PC-9 (cell line): ENCODE measurements at regions not wholly inside any gene's neighbourhood (a gene's known extent, or its start where the extent isn't known, plus 50 kb on each side); places are given as distances from the start of the nearest gene placed in this dataset.

Source experiments
- BruUV-seq: library from RNA; stranded (reverse); fragments of 400-500 nt; replicated peaks from 2 replicates; lab custom pipeline; 2021; lab: Mats Ljungman, UMichigan
- CTCF ChIA-PET: fragments of 300-600 bp; sonication (Branson Sonifier 250); formaldehyde crosslinking; loops from one replicate; lab custom pipeline; 2022; ENCODE audit warnings: antibody characterized with exemption; lab: Charles Lee
- POLR2A ChIA-PET: fragments of 300-600 bp; sonication (Branson Sonifier 250); formaldehyde crosslinking; loops from one replicate; lab custom pipeline; 2022; ENCODE audit warnings: antibody characterized with exemption; ENCODE audit not compliant: unreplicated experiment; lab: Charles Lee
- DNase-seq, 2 experiments: peaks; one replicate each; pipeline versions ENCODE4 v3.0.0 to v3.0.0-alpha.2; 2015 to 2022; ENCODE audit warnings: mixed read lengths in 1 of 2
- H2AFZ ChIP-seq: fragments of 200-600 bp; sonication (generic); 2 replicates; pipeline ENCODE4 v1.8.1; 2017; ENCODE audit warnings: antibody characterized with exemption
- H3F3A ChIP-seq: fragments of 200-600 bp; sonication (generic); 2 replicates; pipeline ENCODE4 v1.8.1; 2017; ENCODE audit warnings: antibody characterized with exemption, mild to moderate bottlenecking, low read depth; ENCODE audit not compliant: insufficient read depth
- H3K27ac ChIP-seq: fragments of 200-600 bp; sonication (generic); 2 replicates; pipeline ENCODE4 v1.6.1; 2016; ENCODE audit warnings: mixed run types
- H3K27me3 ChIP-seq: fragments of 200-600 bp; sonication (generic); 2 replicates; pipeline ENCODE4 v1.6.1; 2016; ENCODE audit warnings: low read depth, mixed run types; ENCODE audit not compliant: insufficient read depth
- H3K36me3 ChIP-seq: fragments of 200-600 bp; sonication (generic); 2 replicates; pipeline ENCODE4 v1.6.1; 2016; ENCODE audit warnings: low read depth, mixed run types
- H3K4me1 ChIP-seq: fragments of 200-600 bp; sonication (generic); replicated peaks from 2 replicates; pipeline ENCODE4 v1.6.1; 2016; ENCODE audit warnings: mixed run types; ENCODE audit not compliant: insufficient read depth
- H3K4me2 ChIP-seq: fragments of 200-600 bp; sonication (generic); 2 replicates; pipeline ENCODE4 v1.6.1; 2017; ENCODE audit warnings: mixed run types
- H3K4me3 ChIP-seq: fragments of 200-600 bp; sonication (generic); 2 replicates; pipeline ENCODE4 v1.6.1; 2016; ENCODE audit warnings: mixed run types
- H3K79me2 ChIP-seq: fragments of 200-600 bp; sonication (generic); 2 replicates; pipeline ENCODE4 v1.6.1; 2017; ENCODE audit warnings: low read depth, mixed run types
- H3K9me2 ChIP-seq: fragments of 200-600 bp; sonication (generic); 2 replicates; pipeline ENCODE4 v1.8.1; 2017; ENCODE audit warnings: mild to moderate bottlenecking; ENCODE audit not compliant: insufficient read depth
- H3K9me3 ChIP-seq: fragments of 200-600 bp; sonication (generic); 2 replicates; pipeline ENCODE4 v1.8.1; 2016; ENCODE audit warnings: low read depth; ENCODE audit not compliant: insufficient read depth
- H4K20me1 ChIP-seq: fragments of 200-600 bp; sonication (generic); 2 replicates; pipeline ENCODE4 v1.8.1; 2017; ENCODE audit not compliant: insufficient read depth
- CTCF ChIP-seq: fragments of 200-600 bp; sonication (generic); conservative IDR thresholded peaks from 2 replicates; pipeline ENCODE4 v1.6.1; 2017; ENCODE audit warnings: mixed run types, antibody characterized with exemption, mild to moderate bottlenecking, moderate library complexity
- EZH2 ChIP-seq: fragments of 200-600 bp; sonication (generic); IDR thresholded peaks from 2 replicates; pipeline ENCODE4 v1.8.0; 2017; ENCODE audit warnings: antibody characterized with exemption, low read depth
- intact Hi-C: fragments of 100-400 bp; cut with micrococcal nuclease; formaldehyde crosslinking; loops from one replicate; pipeline ENCODE4 v1.10.0; 2022; ENCODE audit not compliant: unreplicated experiment

- no peaks in the 10 kb centered on the region for H3K9me2 ChIP-seq
- ChIA-PET CTCF (no interaction called here), POLR2A (no interaction called here)
- no peaks in the 10 kb centered on the region for H3F3A ChIP-seq
- no TSS peak for BruUV-seq
- H3K4me1 ChIP-seq = no peaks in the 10 kb centered on the region
- no peak for DNase-seq
- no peak overlapping the region for H3K4me2 ChIP-seq
- TF ChIP-seq EZH2 = no peak
- TF ChIP-seq CTCF = no peak
- no peak overlapping the region for H3K27ac ChIP-seq
- no peaks in the 10 kb centered on the region for H3K27me3 ChIP-seq
- H3K79me2 ChIP-seq = no peaks in the 10 kb centered on the region
- H4K20me1 ChIP-seq = no peaks in the 10 kb centered on the region
- H2AFZ ChIP-seq = no peak overlapping the region
- no peak overlapping the region for H3K4me3 ChIP-seq
- no peaks in the 10 kb centered on the region for H3K9me3 ChIP-seq
- no peaks in the 10 kb centered on the region for H3K36me3 ChIP-seq
- intact Hi-C loops = no loop called here
Observed at GRCh38 chrX:150254909-150255308, 108.2 kb upstream of the MAMLD1 start.

- intact Hi-C loops = no loop called here
- Histone ChIP-seq H3K9me2 (no peaks in the 10 kb centered on the region), H3K27me3 (no peaks in the 10 kb centered on the region), H3K4me1 (no peaks in the 10 kb centered on the region), H3K4me3 (no peak overlapping the region), H3K27ac (no peak overlapping the region), H3K9me3 (no peaks in the 10 kb centered on the region), H2AFZ (no peak overlapping the region), H4K20me1 (no peaks in the 10 kb centered on the region), H3F3A (no peaks in the 10 kb centered on the region), H3K36me3 (no peaks in the 10 kb centered on the region), H3K4me2 (no peak overlapping the region), H3K79me2 (no peaks in the 10 kb centered on the region)
- no peak for DNase-seq
- TF ChIP-seq CTCF (no peak), EZH2 (no peak)
- POLR2A ChIA-PET = interaction anchor here (0.7 kb wide), 1 partner anchor 104 kb away, joined by 3 read pairs; no protein-coding TSS in a partner anchor
- CTCF ChIA-PET = no interaction called here
- BruUV-seq = no TSS peak
Observed at GRCh38 chrX:150255441-150256296, 107.4 kb upstream of the MAMLD1 start.

DNA sequence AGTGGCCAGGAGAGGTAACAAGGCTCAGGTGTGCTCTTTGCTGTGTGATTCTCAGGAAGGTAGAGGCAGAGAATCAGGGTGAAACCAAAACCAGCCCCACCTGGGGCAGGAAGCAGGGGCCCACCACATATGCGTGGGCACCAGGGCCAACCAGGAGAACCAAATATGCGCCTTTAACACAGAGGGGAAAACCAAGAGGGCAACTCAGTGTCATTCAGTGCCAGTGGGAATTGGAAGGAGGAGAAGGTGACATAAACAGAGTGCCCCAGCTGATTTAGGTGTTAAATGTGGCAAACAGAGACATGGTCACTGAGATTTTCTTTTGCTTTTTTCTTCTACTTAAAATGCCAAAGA is 106.8 kb upstream of the MAMLD1 start:
- Histone ChIP-seq H3K4me3 (no peak overlapping the region), H3K4me1 (no peaks in the 10 kb centered on the region), H3K27me3 (no peaks in the 10 kb centered on the region), H3K9me2 (no peaks in the 10 kb centered on the region), H2AFZ (no peak overlapping the region), H3K9me3 (no peaks in the 10 kb centered on the region), H3K27ac (no peak overlapping the region), H3K4me2 (no peak overlapping the region), H3F3A (no peaks in the 10 kb centered on the region), H3K79me2 (no peaks in the 10 kb centered on the region), H4K20me1 (no peaks in the 10 kb centered on the region), H3K36me3 (no peaks in the 10 kb centered on the region)
- no TSS peak for BruUV-seq
- DNase-seq = no peak
- TF ChIP-seq CTCF (no peak), EZH2 (no peak)
- intact Hi-C loops = no loop called here
- CTCF ChIA-PET = no interaction called here
- POLR2A ChIA-PET = interaction anchor here (0.7 kb wide), 1 partner anchor 103 kb away, joined by 3 read pairs; no protein-coding TSS in a partner anchor
